ENCODE measurements at regions not wholly inside any gene's neighbourhood (a gene's known extent, or its start where the extent isn't known, plus 50 kb on each side); places are given as distances from the start of the nearest gene placed in this dataset.

DNA sequence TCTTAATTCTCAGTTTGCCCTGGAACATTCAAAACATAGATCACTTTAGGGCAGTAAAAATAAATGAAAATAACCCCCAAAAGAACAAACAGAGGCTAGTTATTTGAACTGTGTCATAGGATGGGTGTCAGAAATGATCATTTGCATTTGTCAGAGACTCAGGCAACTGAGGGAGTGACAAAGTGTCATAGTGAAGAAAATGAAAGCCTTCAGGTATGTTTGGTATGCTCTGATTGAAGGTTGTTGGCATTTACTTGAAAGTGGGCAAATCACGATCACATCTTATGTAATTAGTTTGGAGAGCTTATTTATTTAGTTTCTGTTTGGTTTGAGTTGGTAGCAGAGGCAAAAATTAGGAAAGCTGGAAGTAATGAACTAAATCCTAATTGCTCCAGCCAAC, 880.9 kb downstream of the ANKRD7 start:
- Histone ChIP-seq H3K4me3 (ENCODE audit: low read length) (no peak overlapping the region), H3K27ac (ENCODE audit: low read length) (no peak overlapping the region), H3K79me2 (ENCODE audit: low read length) (no peaks in the 10 kb centered on the region), H3K27me3 (ENCODE audit: low read length) (no peaks in the 10 kb centered on the region), H2AFZ (ENCODE audit: low read length) (no peak overlapping the region), H3K9me3 (ENCODE audit: low read length) (peaks cover 38% of the 10 kb centered on the region), H3K9ac (ENCODE audit: low read length) (no peak overlapping the region), H3K36me3 (ENCODE audit: insufficient read depth, low read length) (no peaks in the 10 kb centered on the region), H3K4me2 (ENCODE audit: low read depth, low read length, poor library complexity, severe bottlenecking) (no peak overlapping the region), H4K20me1 (ENCODE audit: insufficient read depth, low read depth, low read length) (no peaks in the 10 kb centered on the region), H3K9me2 (replicated peaks; ENCODE audit: insufficient read depth, low read length) (no peaks in the 10 kb centered on the region), H3K4me1 (ENCODE audit: low read length) (no peaks in the 10 kb centered on the region)
- DNase-seq = no peak

DNA sequence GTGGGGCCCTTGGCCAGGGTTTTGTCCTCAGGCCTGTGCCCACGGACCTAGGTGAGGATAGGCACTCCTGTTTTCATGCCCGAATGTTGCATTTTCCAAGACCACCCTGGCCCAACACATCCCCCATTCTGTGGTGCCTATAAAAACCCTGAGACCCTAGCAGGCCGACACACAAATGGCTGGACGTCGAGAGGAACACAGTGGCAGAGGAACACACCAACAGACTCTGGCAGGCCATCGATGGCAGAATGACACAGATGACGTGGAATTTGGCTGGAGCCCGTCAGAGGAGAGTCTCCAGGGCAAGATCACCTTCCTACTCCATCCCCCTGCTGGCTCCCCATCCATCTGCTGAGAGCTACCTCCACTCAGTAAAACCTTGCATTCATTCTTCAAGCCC, 898.8 kb downstream of the ANKRD7 start:
- H4K20me1 ChIP-seq (ENCODE audit: insufficient read depth, low read depth, low read length) = no peaks in the 10 kb centered on the region
- H3K4me1 ChIP-seq (ENCODE audit: low read length) = no peaks in the 10 kb centered on the region
- H3K4me2 ChIP-seq (ENCODE audit: low read depth, low read length, poor library complexity, severe bottlenecking) = no peak overlapping the region
- no peaks in the 10 kb centered on the region for H3K9me2 ChIP-seq (replicated peaks; ENCODE audit: insufficient read depth, low read length)
- H3K9ac ChIP-seq (ENCODE audit: low read length) = no peak overlapping the region
- no peak for DNase-seq
- H3K36me3 ChIP-seq (ENCODE audit: insufficient read depth, low read length) = no peaks in the 10 kb centered on the region
- H3K4me3 ChIP-seq (ENCODE audit: low read length) = no peak overlapping the region
- H3K27ac ChIP-seq (ENCODE audit: low read length) = no peak overlapping the region
- H3K27me3 ChIP-seq (ENCODE audit: low read length) = no peaks in the 10 kb centered on the region
- H3K79me2 ChIP-seq (ENCODE audit: low read length) = no peaks in the 10 kb centered on the region
- peaks cover 31% of the 10 kb centered on the region for H3K9me3 ChIP-seq (ENCODE audit: low read length)
- H2AFZ ChIP-seq (ENCODE audit: low read length) = no peak overlapping the region

DNA sequence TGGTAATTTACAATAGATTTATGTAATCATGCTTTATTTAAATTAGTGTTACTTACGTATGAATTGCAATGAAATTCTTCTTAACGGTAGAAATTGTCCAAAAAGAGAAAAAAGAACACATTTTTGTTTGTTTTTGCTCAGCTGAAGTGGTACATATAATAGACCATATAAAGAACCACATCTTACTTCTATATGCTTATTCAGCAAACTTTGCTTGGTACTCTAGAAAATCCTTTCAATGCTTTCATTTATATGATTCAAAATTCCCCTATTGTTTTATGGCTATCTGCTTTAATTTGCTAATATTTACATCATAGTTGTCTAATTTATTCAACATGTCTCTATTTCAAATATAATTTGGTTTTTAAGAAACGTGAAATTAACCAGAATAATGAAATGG, 903.2 kb downstream of the ANKRD7 start:
- H3K4me2 ChIP-seq (ENCODE audit: low read depth, low read length, poor library complexity, severe bottlenecking) = no peak overlapping the region
- no peaks in the 10 kb centered on the region for H3K9me2 ChIP-seq (replicated peaks; ENCODE audit: insufficient read depth, low read length)
- no peak overlapping the region for H3K4me3 ChIP-seq (ENCODE audit: low read length)
- no peaks in the 10 kb centered on the region for H3K27me3 ChIP-seq (ENCODE audit: low read length)
- DNase-seq = no peak
- H2AFZ ChIP-seq (ENCODE audit: low read length) = no peak overlapping the region
- H3K9me3 ChIP-seq (ENCODE audit: low read length) = peaks cover 28% of the 10 kb centered on the region; the same call in 1 of the 2 replicates
- H3K79me2 ChIP-seq (ENCODE audit: low read length) = no peaks in the 10 kb centered on the region
- no peak overlapping the region for H3K27ac ChIP-seq (ENCODE audit: low read length)
- H3K9ac ChIP-seq (ENCODE audit: low read length) = no peak overlapping the region
- no peaks in the 10 kb centered on the region for H3K4me1 ChIP-seq (ENCODE audit: low read length)
- H4K20me1 ChIP-seq (ENCODE audit: insufficient read depth, low read depth, low read length) = no peaks in the 10 kb centered on the region
- no peaks in the 10 kb centered on the region for H3K36me3 ChIP-seq (ENCODE audit: insufficient read depth, low read length)

DNA sequence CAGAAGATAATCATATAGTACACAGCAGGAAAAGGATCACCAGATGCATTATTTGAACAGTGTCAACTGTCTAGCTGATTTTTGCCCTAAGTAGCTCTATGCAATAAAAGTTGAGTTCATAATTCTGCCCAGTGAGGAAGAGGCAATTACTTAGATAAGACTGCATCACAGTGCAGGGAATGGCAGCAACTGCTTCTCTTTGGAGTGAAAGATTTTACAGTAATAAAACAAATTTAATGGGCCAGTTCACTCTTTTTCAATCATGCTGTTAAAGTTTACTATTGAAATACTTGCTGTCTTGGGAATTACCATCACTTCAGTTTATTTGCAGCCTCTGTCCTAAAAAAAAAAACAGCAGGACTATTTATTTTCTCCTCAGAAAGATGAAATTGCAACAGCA, 907.9 kb downstream of the ANKRD7 start:
- H3K4me2 ChIP-seq (ENCODE audit: low read depth, low read length, poor library complexity, severe bottlenecking) = no peak overlapping the region
- no peaks in the 10 kb centered on the region for H3K9me2 ChIP-seq (replicated peaks; ENCODE audit: insufficient read depth, low read length)
- H3K4me1 ChIP-seq (ENCODE audit: low read length) = no peaks in the 10 kb centered on the region
- peaks cover 14% of the 10 kb centered on the region; the same call in 1 of the 2 replicates for H3K9me3 ChIP-seq (ENCODE audit: low read length)
- H3K4me3 ChIP-seq (ENCODE audit: low read length) = no peak overlapping the region
- no peaks in the 10 kb centered on the region for H4K20me1 ChIP-seq (ENCODE audit: insufficient read depth, low read depth, low read length)
- H3K27me3 ChIP-seq (ENCODE audit: low read length) = no peaks in the 10 kb centered on the region
- DNase-seq = no peak
- H3K36me3 ChIP-seq (ENCODE audit: insufficient read depth, low read length) = no peaks in the 10 kb centered on the region
- H3K9ac ChIP-seq (ENCODE audit: low read length) = no peak overlapping the region
- no peaks in the 10 kb centered on the region for H3K79me2 ChIP-seq (ENCODE audit: low read length)
- H2AFZ ChIP-seq (ENCODE audit: low read length) = no peak overlapping the region
- H3K27ac ChIP-seq (ENCODE audit: low read length) = no peak overlapping the region

DNA sequence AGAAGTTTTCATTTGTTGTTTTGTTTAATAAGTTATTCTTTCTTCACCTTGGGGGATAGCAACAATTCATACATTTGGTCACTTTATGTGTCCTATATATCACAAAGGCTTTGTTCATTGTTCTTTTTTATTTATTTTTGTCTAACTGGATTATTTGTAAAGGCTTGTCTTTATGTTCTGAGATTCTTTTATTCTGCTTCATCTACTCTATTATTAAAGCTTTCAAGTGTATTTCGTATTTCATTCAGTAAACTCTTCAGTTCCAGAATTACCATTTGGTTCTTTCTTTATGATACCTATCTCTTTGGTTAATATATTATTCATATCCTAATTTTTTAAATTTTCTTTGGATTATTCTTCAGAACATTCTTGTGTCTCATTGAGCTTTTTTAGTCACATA, 942.9 kb downstream of the ANKRD7 start:
- Histone ChIP-seq H4K20me1 (ENCODE audit: insufficient read depth, low read depth, low read length) (no peaks in the 10 kb centered on the region), H3K9ac (ENCODE audit: low read length) (no peak overlapping the region), H3K36me3 (ENCODE audit: insufficient read depth, low read length) (no peaks in the 10 kb centered on the region), H3K9me2 (replicated peaks; ENCODE audit: insufficient read depth, low read length) (no peaks in the 10 kb centered on the region), H3K4me1 (ENCODE audit: low read length) (no peaks in the 10 kb centered on the region), H3K4me2 (ENCODE audit: low read depth, low read length, poor library complexity, severe bottlenecking) (no peak overlapping the region), H2AFZ (ENCODE audit: low read length) (no peak overlapping the region), H3K4me3 (ENCODE audit: low read length) (no peak overlapping the region), H3K9me3 (ENCODE audit: low read length) (peaks cover 25% of the 10 kb centered on the region), H3K27me3 (ENCODE audit: low read length) (no peaks in the 10 kb centered on the region), H3K79me2 (ENCODE audit: low read length) (no peaks in the 10 kb centered on the region), H3K27ac (ENCODE audit: low read length) (no peak overlapping the region)
- DNase-seq = peak; percentile 52

DNA sequence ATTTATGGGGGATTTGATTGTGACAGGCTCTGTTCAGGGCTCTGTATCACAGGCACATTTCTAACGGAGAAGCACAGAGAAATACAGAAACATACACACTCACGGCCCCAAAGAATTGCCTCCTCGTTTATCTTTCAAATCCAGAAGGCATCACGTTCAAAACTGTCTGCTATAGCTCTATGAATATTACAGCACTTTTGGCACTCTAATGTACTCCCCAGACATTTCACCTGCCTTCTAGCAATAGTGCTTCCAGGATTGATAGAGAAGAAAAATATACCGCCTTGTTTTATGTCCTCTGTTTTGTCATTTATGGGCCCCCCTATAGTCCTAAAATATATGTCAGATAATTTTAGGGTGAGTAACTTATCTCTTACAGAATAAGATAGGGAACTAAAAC, 947.5 kb downstream of the ANKRD7 start:
- Histone ChIP-seq H3K4me2 (ENCODE audit: low read depth, low read length, poor library complexity, severe bottlenecking) (no peak overlapping the region), H3K27me3 (ENCODE audit: low read length) (no peaks in the 10 kb centered on the region), H3K36me3 (ENCODE audit: insufficient read depth, low read length) (no peaks in the 10 kb centered on the region), H4K20me1 (ENCODE audit: insufficient read depth, low read depth, low read length) (no peaks in the 10 kb centered on the region), H3K27ac (ENCODE audit: low read length) (no peak overlapping the region), H3K9me3 (ENCODE audit: low read length) (peaks cover 19% of the 10 kb centered on the region; the same call in 1 of the 2 replicates), H3K79me2 (ENCODE audit: low read length) (no peaks in the 10 kb centered on the region), H3K9me2 (replicated peaks; ENCODE audit: insufficient read depth, low read length) (no peaks in the 10 kb centered on the region), H3K9ac (ENCODE audit: low read length) (no peak overlapping the region), H2AFZ (ENCODE audit: low read length) (no peak overlapping the region), H3K4me3 (ENCODE audit: low read length) (no peak overlapping the region), H3K4me1 (ENCODE audit: low read length) (no peaks in the 10 kb centered on the region)
- no peak for DNase-seq

DNA sequence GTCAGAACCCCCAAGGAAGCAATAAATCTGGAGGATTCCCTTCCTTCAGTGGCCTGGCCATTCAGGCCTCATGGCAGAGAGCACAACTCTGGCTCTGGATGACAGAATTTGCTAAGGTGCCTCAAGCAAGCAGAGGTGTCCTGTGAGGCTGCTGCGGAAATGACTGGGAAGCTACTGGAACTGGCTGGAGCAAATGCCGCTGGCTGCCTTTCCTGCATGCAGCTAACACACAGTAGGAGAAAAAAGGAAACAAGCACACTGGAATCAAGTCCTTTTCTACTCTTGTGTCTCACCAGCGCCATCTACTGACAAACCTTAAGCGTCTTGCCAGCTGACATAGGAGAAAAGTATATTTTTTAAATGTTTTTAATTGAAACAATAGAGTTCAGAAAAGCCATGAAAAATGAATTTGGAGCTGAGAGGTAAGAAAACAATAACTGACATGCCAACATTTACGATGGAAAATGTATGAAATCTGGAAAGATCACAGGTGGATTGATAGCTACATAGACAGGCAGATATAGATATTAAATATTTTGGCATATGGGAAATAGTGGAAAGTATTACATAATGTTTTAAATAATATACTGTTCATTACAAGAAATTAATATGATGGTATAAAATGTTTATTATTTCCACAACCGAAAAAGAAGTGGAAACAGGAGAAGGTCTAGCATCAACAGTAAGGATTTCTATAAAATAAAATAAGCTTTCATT, 951.6 kb downstream of the ANKRD7 start:
- Histone ChIP-seq H3K9ac (ENCODE audit: low read length) (no peak overlapping the region), H3K9me3 (ENCODE audit: low read length) (no peaks in the 10 kb centered on the region), H3K27ac (ENCODE audit: low read length) (no peak overlapping the region), H3K36me3 (ENCODE audit: insufficient read depth, low read length) (no peaks in the 10 kb centered on the region), H3K27me3 (ENCODE audit: low read length) (no peaks in the 10 kb centered on the region), H3K79me2 (ENCODE audit: low read length) (no peaks in the 10 kb centered on the region), H3K9me2 (replicated peaks; ENCODE audit: insufficient read depth, low read length) (no peaks in the 10 kb centered on the region), H4K20me1 (ENCODE audit: insufficient read depth, low read depth, low read length) (no peaks in the 10 kb centered on the region), H2AFZ (ENCODE audit: low read length) (0 out of 2 replicates have a peak overlapping the region, but pooled peaks have one; percentile 48), H3K4me3 (ENCODE audit: low read length) (no peak overlapping the region), H3K4me1 (ENCODE audit: low read length) (no peaks in the 10 kb centered on the region), H3K4me2 (ENCODE audit: low read depth, low read length, poor library complexity, severe bottlenecking) (no peak overlapping the region)
- peak; percentile 87 for DNase-seq

DNA sequence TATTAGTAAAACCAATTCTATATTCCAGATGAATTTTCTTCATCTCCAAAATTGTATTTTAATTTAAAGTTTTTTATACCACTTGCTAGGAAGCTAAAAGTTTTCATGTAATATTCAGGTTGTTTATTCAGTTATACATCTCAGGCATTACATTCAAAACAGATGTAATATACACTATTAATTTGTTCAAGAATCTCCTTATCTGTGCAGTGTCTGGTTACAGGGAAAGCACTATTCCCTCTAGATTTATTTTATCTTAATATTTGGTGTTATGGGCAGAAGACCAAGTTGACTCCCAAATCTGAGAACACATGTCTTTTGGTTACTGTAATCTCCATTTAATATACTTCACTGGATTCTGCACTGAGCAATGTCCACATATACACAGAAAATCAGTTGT, 953.4 kb downstream of the ANKRD7 start:
- Histone ChIP-seq H3K27me3 (ENCODE audit: low read length) (no peaks in the 10 kb centered on the region), H3K9me2 (replicated peaks; ENCODE audit: insufficient read depth, low read length) (no peaks in the 10 kb centered on the region), H3K27ac (ENCODE audit: low read length) (no peak overlapping the region), H4K20me1 (ENCODE audit: insufficient read depth, low read depth, low read length) (no peaks in the 10 kb centered on the region), H3K4me1 (ENCODE audit: low read length) (no peaks in the 10 kb centered on the region), H3K9ac (ENCODE audit: low read length) (no peak overlapping the region), H3K9me3 (ENCODE audit: low read length) (no peaks in the 10 kb centered on the region), H3K4me3 (ENCODE audit: low read length) (no peak overlapping the region), H2AFZ (ENCODE audit: low read length) (no peak overlapping the region), H3K4me2 (ENCODE audit: low read depth, low read length, poor library complexity, severe bottlenecking) (no peak overlapping the region), H3K79me2 (ENCODE audit: low read length) (no peaks in the 10 kb centered on the region), H3K36me3 (ENCODE audit: insufficient read depth, low read length) (no peaks in the 10 kb centered on the region)
- no peak for DNase-seq
